DND-41 (cell line): ENCODE measurements at regions not wholly inside any gene's neighbourhood (a gene's known extent, or its start where the extent isn't known, plus 50 kb on each side); places are given as distances from the start of the nearest gene placed in this dataset.

Source experiments
- EZH2 ChIP-seq: IDR thresholded peaks from 3 replicates; pipeline ENCODE4 v1.6.1; 2012; ENCODE audit warnings: borderline replicate concordance, low read depth, mild to moderate bottlenecking, moderate library complexity, low read length, inconsistent platforms; ENCODE audit not compliant: severe bottlenecking
- TF ChIP-seq, protein P1 (sequence below): IDR thresholded peaks from 2 replicates; pipeline ENCODE4 v1.5.1; 2012; ENCODE audit warnings: borderline replicate concordance, low read length, moderate library complexity, mild to moderate bottlenecking; ENCODE audit not compliant: poor library complexity, severe bottlenecking; ENCODE audit errors: extremely low read depth

DNA sequence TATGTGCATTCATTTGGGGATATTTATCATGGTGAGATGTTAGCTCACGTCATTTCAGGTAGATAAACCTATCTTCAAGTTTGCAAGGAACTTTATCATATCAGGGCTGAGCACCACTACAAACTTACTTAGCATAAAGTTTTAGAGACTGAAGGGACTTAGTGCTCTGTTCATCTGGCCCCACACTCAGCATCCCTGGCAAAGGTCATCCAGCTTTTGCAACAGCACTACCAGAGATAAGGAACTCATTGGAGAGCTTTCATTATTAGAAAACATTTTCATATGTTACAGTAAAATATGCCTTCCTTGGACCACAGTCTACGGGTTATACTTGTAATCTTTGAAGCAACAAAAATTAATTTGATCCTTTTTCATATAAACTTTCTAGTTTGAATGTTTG lies 263.4 kb downstream of the POU4F1 start:
- TF ChIP-seq EZH2 = no peak
- TF ChIP-seq, protein P1, sequence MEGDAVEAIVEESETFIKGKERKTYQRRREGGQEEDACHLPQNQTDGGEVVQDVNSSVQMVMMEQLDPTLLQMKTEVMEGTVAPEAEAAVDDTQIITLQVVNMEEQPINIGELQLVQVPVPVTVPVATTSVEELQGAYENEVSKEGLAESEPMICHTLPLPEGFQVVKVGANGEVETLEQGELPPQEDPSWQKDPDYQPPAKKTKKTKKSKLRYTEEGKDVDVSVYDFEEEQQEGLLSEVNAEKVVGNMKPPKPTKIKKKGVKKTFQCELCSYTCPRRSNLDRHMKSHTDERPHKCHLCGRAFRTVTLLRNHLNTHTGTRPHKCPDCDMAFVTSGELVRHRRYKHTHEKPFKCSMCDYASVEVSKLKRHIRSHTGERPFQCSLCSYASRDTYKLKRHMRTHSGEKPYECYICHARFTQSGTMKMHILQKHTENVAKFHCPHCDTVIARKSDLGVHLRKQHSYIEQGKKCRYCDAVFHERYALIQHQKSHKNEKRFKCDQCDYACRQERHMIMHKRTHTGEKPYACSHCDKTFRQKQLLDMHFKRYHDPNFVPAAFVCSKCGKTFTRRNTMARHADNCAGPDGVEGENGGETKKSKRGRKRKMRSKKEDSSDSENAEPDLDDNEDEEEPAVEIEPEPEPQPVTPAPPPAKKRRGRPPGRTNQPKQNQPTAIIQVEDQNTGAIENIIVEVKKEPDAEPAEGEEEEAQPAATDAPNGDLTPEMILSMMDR = no peak
